Smooth muscle cell (in vitro differentiated cells): ENCODE measurements at regions not wholly inside any gene's neighbourhood (a gene's known extent, or its start where the extent isn't known, plus 50 kb on each side); places are given as distances from the start of the nearest gene placed in this dataset.

Experiments used
- DNase-seq: peaks from one replicate; lab custom pipeline; 2025; ENCODE audit not compliant: unreplicated experiment; lab: John Stamatoyannopoulos, UW
- H2AFZ ChIP-seq: fragments of 200-600 bp; sonication (generic); 2 replicates; pipeline ENCODE4 v1.6.0; 2016; ENCODE audit warnings: antibody characterized with exemption, low read depth, mild to moderate bottlenecking
- H3F3A ChIP-seq: fragments of 200-600 bp; sonication (generic); 2 replicates; pipeline ENCODE4 v1.6.0; 2017; ENCODE audit warnings: antibody characterized with exemption, low read depth
- H3K27ac ChIP-seq: fragments of 200-600 bp; sonication (generic); 2 replicates; pipeline ENCODE4 v1.5.1; 2016; ENCODE audit warnings: low read depth, mild to moderate bottlenecking
- H3K27me3 ChIP-seq: fragments of 200-600 bp; sonication (generic); 2 replicates; pipeline ENCODE4 v1.6.1; 2016; ENCODE audit warnings: low read depth, mild to moderate bottlenecking
- H3K36me3 ChIP-seq: fragments of 200-600 bp; sonication (generic); 2 replicates; pipeline ENCODE4 v1.5.1; 2016; ENCODE audit warnings: low read depth
- H3K4me1 ChIP-seq: fragments of 200-600 bp; sonication (generic); 2 replicates; pipeline ENCODE4 v1.5.1; 2016; ENCODE audit warnings: low read depth
- H3K4me2 ChIP-seq: fragments of 200-600 bp; sonication (generic); 2 replicates; pipeline ENCODE4 v1.6.0; 2016; ENCODE audit warnings: mild to moderate bottlenecking
- H3K4me3 ChIP-seq: fragments of 200-600 bp; sonication (generic); 2 replicates; pipeline ENCODE4 v1.5.1; 2016; ENCODE audit warnings: mild to moderate bottlenecking
- H3K79me2 ChIP-seq: fragments of 200-600 bp; sonication (generic); 2 replicates; pipeline ENCODE4 v1.6.0; 2016; ENCODE audit warnings: low read depth, mild to moderate bottlenecking
- H3K9ac ChIP-seq: fragments of 200-600 bp; sonication (generic); 2 replicates; pipeline ENCODE4 v1.6.0; 2016; ENCODE audit warnings: low read depth
- H3K9me3 ChIP-seq: fragments of 200-600 bp; sonication (generic); replicated peaks from 2 replicates; pipeline ENCODE4 v1.5.1; 2016; ENCODE audit warnings: low read depth
- H4K20me1 ChIP-seq: fragments of 200-600 bp; sonication (generic); 2 replicates; pipeline ENCODE4 v1.6.0; 2016; ENCODE audit warnings: low read depth
- WGBS: methylation state at CpG from one replicate; pipeline ENCODE4 v1.1.7; 2016; ENCODE audit warnings: low lambda C conversion rate; 5-methylcytosine and 5-hydroxymethylcytosine counted together
- TF ChIP-seq, protein P1 (sequence below): fragments of 200-600 bp; sonication (generic); IDR thresholded peaks from 2 replicates; pipeline ENCODE4 v1.5.1; 2017; ENCODE audit warnings: borderline replicate concordance, mild to moderate bottlenecking, antibody characterized with exemption; ENCODE audit not compliant: insufficient read depth, poor library complexity, severe bottlenecking

DNA sequence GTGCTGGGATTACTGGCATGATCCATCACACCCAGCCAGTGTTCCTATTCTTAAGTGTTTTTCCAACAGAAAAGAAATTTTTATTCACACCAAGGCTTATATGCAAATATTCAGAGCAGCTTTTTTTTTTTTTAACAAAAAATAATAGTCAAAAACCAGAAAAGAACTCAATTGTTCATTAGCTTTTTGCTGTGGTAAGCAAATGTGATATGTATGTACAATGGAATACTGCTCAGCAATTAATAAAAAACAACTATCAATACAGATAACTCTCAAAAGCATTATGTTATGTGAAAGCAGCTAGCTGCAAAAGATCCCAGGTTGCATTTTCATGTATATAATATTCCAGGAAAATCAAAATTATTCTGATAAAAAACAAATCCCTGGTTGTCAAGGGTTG is 132.3 kb downstream of the SLIT2 start:
- peaks cover 12% of the 10 kb centered on the region for H4K20me1 ChIP-seq
- H3K4me3 ChIP-seq: no peak overlapping the region
- no peak overlapping the region for H3K4me2 ChIP-seq
- no peak overlapping the region for H2AFZ ChIP-seq
- H3K79me2 ChIP-seq: no peaks in the 10 kb centered on the region
- H3K27me3 ChIP-seq: no peaks in the 10 kb centered on the region
- H3K27ac ChIP-seq: no peak overlapping the region
- H3K9ac ChIP-seq: no peak overlapping the region
- no peaks in the 10 kb centered on the region for H3K36me3 ChIP-seq
- TF ChIP-seq, protein P1, sequence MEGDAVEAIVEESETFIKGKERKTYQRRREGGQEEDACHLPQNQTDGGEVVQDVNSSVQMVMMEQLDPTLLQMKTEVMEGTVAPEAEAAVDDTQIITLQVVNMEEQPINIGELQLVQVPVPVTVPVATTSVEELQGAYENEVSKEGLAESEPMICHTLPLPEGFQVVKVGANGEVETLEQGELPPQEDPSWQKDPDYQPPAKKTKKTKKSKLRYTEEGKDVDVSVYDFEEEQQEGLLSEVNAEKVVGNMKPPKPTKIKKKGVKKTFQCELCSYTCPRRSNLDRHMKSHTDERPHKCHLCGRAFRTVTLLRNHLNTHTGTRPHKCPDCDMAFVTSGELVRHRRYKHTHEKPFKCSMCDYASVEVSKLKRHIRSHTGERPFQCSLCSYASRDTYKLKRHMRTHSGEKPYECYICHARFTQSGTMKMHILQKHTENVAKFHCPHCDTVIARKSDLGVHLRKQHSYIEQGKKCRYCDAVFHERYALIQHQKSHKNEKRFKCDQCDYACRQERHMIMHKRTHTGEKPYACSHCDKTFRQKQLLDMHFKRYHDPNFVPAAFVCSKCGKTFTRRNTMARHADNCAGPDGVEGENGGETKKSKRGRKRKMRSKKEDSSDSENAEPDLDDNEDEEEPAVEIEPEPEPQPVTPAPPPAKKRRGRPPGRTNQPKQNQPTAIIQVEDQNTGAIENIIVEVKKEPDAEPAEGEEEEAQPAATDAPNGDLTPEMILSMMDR: no peak
- H3F3A ChIP-seq: no peaks in the 10 kb centered on the region
- H3K9me3 ChIP-seq: no peaks in the 10 kb centered on the region
- no peaks in the 10 kb centered on the region for H3K4me1 ChIP-seq
- DNase-seq: no peak

DNA sequence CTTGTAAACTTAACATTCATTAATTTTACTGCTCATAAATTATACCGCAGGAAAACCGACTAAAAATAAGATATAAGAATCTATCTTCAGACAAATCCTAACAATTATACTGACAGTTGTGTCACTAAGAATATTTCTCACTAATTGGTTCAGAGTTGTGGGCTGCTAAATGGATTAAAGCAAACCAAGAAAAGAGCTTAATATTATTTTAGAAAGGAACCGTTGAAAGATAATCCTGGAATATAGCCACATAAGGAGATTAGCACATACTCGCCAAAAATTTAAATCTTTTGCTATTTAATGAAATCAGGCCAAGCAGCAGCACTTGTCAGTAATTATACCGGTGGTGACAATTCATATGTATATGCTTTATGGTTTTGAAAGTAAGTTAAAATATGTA is 132.8 kb downstream of the SLIT2 start:
- H3K36me3 ChIP-seq: no peaks in the 10 kb centered on the region
- no peak overlapping the region for H3K9ac ChIP-seq
- H4K20me1 ChIP-seq: peaks cover 12% of the 10 kb centered on the region
- no peak overlapping the region for H2AFZ ChIP-seq
- H3K79me2 ChIP-seq: no peaks in the 10 kb centered on the region
- no peak overlapping the region for H3K4me3 ChIP-seq
- H3K9me3 ChIP-seq: no peaks in the 10 kb centered on the region
- no peaks in the 10 kb centered on the region for H3F3A ChIP-seq
- TF ChIP-seq, protein P1: no peak
- H3K27me3 ChIP-seq: no peaks in the 10 kb centered on the region
- DNase-seq: no peak
- 80% methylated on average over 5 of the region's 5 CpGs for WGBS
- no peak overlapping the region for H3K4me2 ChIP-seq
- H3K4me1 ChIP-seq: no peaks in the 10 kb centered on the region
- no peak overlapping the region for H3K27ac ChIP-seq

DNA sequence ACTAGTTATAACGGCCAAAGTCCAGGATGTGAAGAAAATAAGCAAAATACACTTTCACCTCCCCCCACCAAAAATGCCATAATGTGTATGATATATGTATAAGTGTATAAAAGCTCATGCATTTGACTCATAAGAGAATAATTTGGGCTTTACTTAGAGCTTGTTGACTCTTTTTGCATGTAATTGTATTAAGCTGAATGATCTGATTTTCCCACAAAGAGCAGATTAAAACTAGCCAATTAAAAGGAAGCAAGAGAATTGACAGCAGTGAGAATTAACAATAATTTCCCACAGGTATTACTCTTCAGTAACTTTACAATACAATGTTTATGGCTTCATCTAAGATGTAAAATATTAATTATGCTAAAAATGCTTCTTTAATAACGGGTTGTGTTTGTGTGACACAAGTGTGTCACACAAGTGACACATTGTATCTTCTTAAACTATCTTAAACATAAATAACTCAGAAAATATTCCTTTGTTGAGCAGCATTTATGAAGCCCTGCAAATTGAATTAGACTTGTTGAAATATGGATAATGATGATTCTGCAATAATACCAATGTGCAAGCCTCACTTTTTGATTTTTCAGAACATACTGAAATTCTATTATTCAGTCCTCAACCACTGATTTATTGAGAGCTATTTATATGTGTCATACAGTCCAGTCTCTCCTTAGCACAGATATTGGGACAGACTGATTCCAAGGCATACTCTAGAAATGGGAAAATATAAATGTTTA is 134.5 kb downstream of the SLIT2 start:
- no peak overlapping the region for H3K4me3 ChIP-seq
- no peaks in the 10 kb centered on the region for H3K79me2 ChIP-seq
- no peaks in the 10 kb centered on the region for H3K36me3 ChIP-seq
- H3K4me2 ChIP-seq: no peak overlapping the region
- no peaks in the 10 kb centered on the region for H3K27me3 ChIP-seq
- peaks cover 12% of the 10 kb centered on the region for H4K20me1 ChIP-seq
- WGBS: 87% methylated on average over 2 of the region's 2 CpGs
- H3K9ac ChIP-seq: no peak overlapping the region
- no peak for DNase-seq
- no peaks in the 10 kb centered on the region for H3K4me1 ChIP-seq
- H2AFZ ChIP-seq: no peak overlapping the region
- no peak overlapping the region for H3K27ac ChIP-seq
- H3K9me3 ChIP-seq: no peaks in the 10 kb centered on the region
- TF ChIP-seq, protein P1: no peak
- H3F3A ChIP-seq: no peaks in the 10 kb centered on the region

DNA sequence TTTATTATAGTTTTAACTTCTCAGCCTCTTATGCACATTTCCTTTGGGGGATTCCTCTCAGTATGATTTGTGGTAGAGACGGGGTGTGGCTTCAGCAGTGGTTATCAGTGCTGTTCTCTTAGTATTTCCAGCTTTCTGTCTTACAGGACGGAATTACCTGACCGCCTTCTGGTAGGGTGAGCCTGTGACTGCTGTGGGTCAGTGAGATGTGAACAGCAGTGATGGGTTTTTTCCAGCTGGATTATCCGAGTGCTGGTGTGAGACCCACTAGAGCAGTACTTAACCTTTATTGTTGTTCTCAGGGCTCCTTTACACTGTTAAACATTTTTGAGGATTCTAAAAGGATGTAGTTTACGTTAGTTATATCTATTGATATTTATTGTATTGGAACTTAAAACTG is 135.2 kb downstream of the SLIT2 start:
- no peak for DNase-seq
- H2AFZ ChIP-seq: no peak overlapping the region
- no peak overlapping the region for H3K4me2 ChIP-seq
- H3K27ac ChIP-seq: no peak overlapping the region
- TF ChIP-seq, protein P1: no peak
- H4K20me1 ChIP-seq: peaks cover 12% of the 10 kb centered on the region
- no peaks in the 10 kb centered on the region for H3K36me3 ChIP-seq
- H3K9me3 ChIP-seq: no peaks in the 10 kb centered on the region
- H3K79me2 ChIP-seq: no peaks in the 10 kb centered on the region
- no peaks in the 10 kb centered on the region for H3F3A ChIP-seq
- no peaks in the 10 kb centered on the region for H3K27me3 ChIP-seq
- no peaks in the 10 kb centered on the region for H3K4me1 ChIP-seq
- WGBS: 95% methylated on average over 5 of the region's 5 CpGs
- H3K9ac ChIP-seq: no peak overlapping the region
- H3K4me3 ChIP-seq: no peak overlapping the region
